A549 (cell line): ENCODE measurements at regions not wholly inside any gene's neighbourhood (a gene's known extent, or its start where the extent isn't known, plus 50 kb on each side); places are given as distances from the start of the nearest gene placed in this dataset.

ENCODE experiments used
- ATAC-seq, 2 experiments: fragments of 200-7000 bp in 1 of 2; fragments of >200 bp in 1 of 2; cut with Nextera tagmentation in 1 of 2; cut with Tn5 transposase in 1 of 2; 3 replicates each; pipeline versions ENCODE4 v1.8.0 to v1.9.1; 2018 to 2020; ENCODE audit warnings: mild to moderate bottlenecking in 1 of 2, moderate library complexity in 1 of 2
- CTCF ChIA-PET: fragments of 300-600 bp; sonication (Branson Sonifier 250); formaldehyde crosslinking; extraction: SDS; loops from one replicate; lab custom pipeline; 2021; ENCODE audit warnings: antibody characterized with exemption, inconsistent platforms; lab: Yijun Ruan, JAX
- POLR2A ChIA-PET: fragments of 350-600 bp; formaldehyde crosslinking; extraction: SDS; loops from one replicate; lab custom pipeline; 2021; ENCODE audit warnings: antibody characterized with exemption, inconsistent platforms; lab: Yijun Ruan, JAX
- DNase-seq, 2 experiments: peaks; one replicate each; pipeline versions ENCODE4 v3.0.0 to v3.0.0-alpha.2; 2011 to 2016; ENCODE audit warnings: low read depth in 1 of 2, low spot score in 1 of 2
- FAIRE-seq: peaks from 2 replicates; lab custom pipeline; 2011; peaks lifted over from hg19 to GRCh38; lab: Jason Lieb, UNC
- H3K27ac ChIP-seq, 2 experiments: fragments of >200 bp; sonication (Bioruptor Twin); formaldehyde crosslinking; 3 replicates each; pipeline ENCODE4 v1.5.1; 2016 to 2017
- H3K4me1 ChIP-seq: fragments of >200 bp; sonication (Bioruptor Twin); formaldehyde crosslinking; 3 replicates; pipeline ENCODE4 v1.6.1; 2016
- H3K4me2 ChIP-seq: fragments of >200 bp; sonication (Bioruptor Twin); formaldehyde crosslinking; 3 replicates; pipeline ENCODE4 v1.6.1; 2016
- H3K4me3 ChIP-seq: fragments of >200 bp; sonication (Bioruptor Twin); formaldehyde crosslinking; 3 replicates; pipeline ENCODE4 v1.5.1; 2016
- H3K9me3 ChIP-seq: fragments of >200 bp; sonication (Bioruptor Twin); formaldehyde crosslinking; 3 replicates; pipeline ENCODE4 v1.6.1; 2016
- BHLHE40 ChIP-seq: IDR thresholded peaks from 2 replicates; pipeline ENCODE4 v1.6.1; 2012; ENCODE audit warnings: low read depth, low read length, inconsistent platforms
- CHD2 ChIP-seq: fragments of 150-350 bp; IDR thresholded peaks from 2 replicates; pipeline ENCODE4 v1.6.1; 2014; ENCODE audit warnings: low read length; ENCODE audit not compliant: partially characterized antibody
- CHD4 ChIP-seq: fragments of 200-600 bp; sonication (generic); IDR thresholded peaks from 2 replicates; pipeline ENCODE4 v1.6.1; 2016; ENCODE audit warnings: antibody characterized with exemption, mild to moderate bottlenecking, borderline replicate concordance
- EHMT2 ChIP-seq: fragments of 200-600 bp; sonication (generic); IDR thresholded peaks from 2 replicates; pipeline ENCODE4 v1.6.1; 2016; ENCODE audit warnings: antibody characterized with exemption, low read depth, mild to moderate bottlenecking, moderate library complexity
- FOSB ChIP-seq: fragments of 250-450 bp; sonication (Bioruptor Pico); IDR thresholded peaks from 2 replicates; pipeline ENCODE4 v1.5.0; 2020; ENCODE audit warnings: mild to moderate bottlenecking, moderate library complexity
- FOXS1 ChIP-seq: fragments of 250-450 bp; sonication (Bioruptor Pico); IDR thresholded peaks from 2 replicates; pipeline ENCODE4 v1.5.0; 2020; ENCODE audit warnings: mild to moderate bottlenecking, moderate library complexity
- HDAC2 ChIP-seq: fragments of 200-600 bp; sonication (generic); IDR thresholded peaks from 2 replicates; pipeline ENCODE4 v1.6.1; 2016
- HMGXB4 ChIP-seq: fragments of 250-450 bp; sonication (Bioruptor Pico); IDR thresholded peaks from 2 replicates; pipeline ENCODE4 v1.5.0; 2021; ENCODE audit warnings: mild to moderate bottlenecking, moderate library complexity, borderline replicate concordance
- HOXB13 ChIP-seq: fragments of 250-450 bp; sonication (Bioruptor Pico); IDR thresholded peaks from 2 replicates; pipeline ENCODE4 v1.5.0; 2020; ENCODE audit warnings: low read depth, mild to moderate bottlenecking, moderate library complexity
- HOXB5 ChIP-seq: fragments of 250-450 bp; sonication (Bioruptor Pico); IDR thresholded peaks from 2 replicates; pipeline ENCODE4 v1.5.0; 2020; ENCODE audit warnings: mild to moderate bottlenecking, moderate library complexity
- KDM1A ChIP-seq: fragments of 200-600 bp; sonication (generic); IDR thresholded peaks from 2 replicates; pipeline ENCODE4 v1.6.1; 2016; ENCODE audit warnings: low read depth, mild to moderate bottlenecking
- MAFK ChIP-seq: fragments of 450-650 bp; IDR thresholded peaks from 2 replicates; pipeline ENCODE4 v1.6.1; 2014; ENCODE audit not compliant: partially characterized antibody
- MAX ChIP-seq: IDR thresholded peaks from 2 replicates; pipeline ENCODE4 v1.6.1; 2012
- NFE2L2 ChIP-seq: fragments of 150-350 bp; conservative IDR thresholded peaks from 2 replicates; pipeline ENCODE4 v1.6.1; 2014; ENCODE audit warnings: low read length
- PHF8 ChIP-seq: fragments of 200-600 bp; sonication (generic); IDR thresholded peaks from 2 replicates; pipeline ENCODE4 v1.6.1; 2016; ENCODE audit warnings: low read depth, mild to moderate bottlenecking, antibody characterized with exemption, moderate library complexity, borderline replicate concordance
- POLR2A ChIP-seq: IDR thresholded peaks from 2 replicates; pipeline ENCODE4 v1.6.1; 2012; ENCODE audit warnings: mild to moderate bottlenecking, low read length
- POLR2AphosphoS2 ChIP-seq: conservative IDR thresholded peaks from 2 replicates; pipeline ENCODE4 v1.6.1; 2012; ENCODE audit warnings: low read length, improper control_type of control experiment, inconsistent platforms
- RAD21 ChIP-seq, 2 experiments: fragments of >200 bp in 1 of 2; sonication (Bioruptor Twin) in 1 of 2; formaldehyde crosslinking in 1 of 2; IDR thresholded peaks in 1 of 2; conservative IDR thresholded peaks in 1 of 2; 2 replicates in 1 of 2; 3 replicates in 1 of 2; pipeline ENCODE4 v1.6.1; 2012 to 2018; ENCODE audit warnings: inconsistent platforms in 1 of 2
- RARB ChIP-seq: fragments of 250-450 bp; sonication (Bioruptor Pico); IDR thresholded peaks from 2 replicates; pipeline ENCODE4 v1.8.0; 2021; ENCODE audit warnings: mild to moderate bottlenecking, moderate library complexity
- RCOR1 ChIP-seq: fragments of 150-350 bp; IDR thresholded peaks from 2 replicates; pipeline ENCODE4 v1.6.1; 2014; ENCODE audit warnings: antibody characterized with exemption, low read length, low read depth
- RNF2 ChIP-seq: fragments of 200-600 bp; sonication (generic); IDR thresholded peaks from 2 replicates; pipeline ENCODE4 v1.6.1; 2016; ENCODE audit warnings: low read depth, mild to moderate bottlenecking, antibody characterized with exemption, moderate library complexity, borderline replicate concordance
- ZC3H11A ChIP-seq: fragments of 450-650 bp; IDR thresholded peaks from 2 replicates; pipeline ENCODE4 v1.6.1; 2014; ENCODE audit warnings: antibody characterized with exemption, mild to moderate bottlenecking
- WGBS: methylation state at CpG from one replicate; pipeline ENCODE4 v1.1.6; 2017; ENCODE audit errors: missing lambda C conversion rate; 5-methylcytosine and 5-hydroxymethylcytosine counted together
- TF ChIP-seq, protein P1 (sequence below): fragments of 200-600 bp; sonication (generic); IDR thresholded peaks from 2 replicates; pipeline ENCODE4 v1.6.1; 2016; ENCODE audit warnings: antibody characterized with exemption, mild to moderate bottlenecking, moderate library complexity
- TF ChIP-seq, protein P2 (sequence below): IDR thresholded peaks from 2 replicates; pipeline ENCODE4 v1.6.1; 2012
- TF ChIP-seq, protein P3 (sequence below): fragments of >200 bp; sonication (Bioruptor Twin); formaldehyde crosslinking; IDR thresholded peaks from 2 replicates; pipeline ENCODE4 v1.6.1; 2016
- TF ChIP-seq, protein P4 (sequence below): fragments of >200 bp; sonication (Bioruptor Twin); formaldehyde crosslinking; IDR thresholded peaks from 3 replicates; pipeline ENCODE4 v1.5.1; 2016

GRCh38 chr20:11067359-11067758 is 393.6 kb upstream of the JAG1 start:
- H3K9me3 ChIP-seq: peaks cover 11% of the 10 kb centered on the region
- H3K4me2 ChIP-seq: no peak overlapping the region
- TF ChIP-seq NFE2L2: no peak
- TF ChIP-seq HOXB13 (CRISPR knock-in tag): no peak
- no peak for TF ChIP-seq BHLHE40
- no peak for TF ChIP-seq CHD4
- TF ChIP-seq RNF2: no peak
- TF ChIP-seq HMGXB4 (CRISPR knock-in tag): no peak
- no peak for TF ChIP-seq CHD2
- TF ChIP-seq FOXS1 (CRISPR knock-in tag): no peak
- TF ChIP-seq RAD21 (conservative IDR thresholded peaks at IDR 0.05 in 1 of 2, IDR thresholded peaks at IDR 0.05 in 1 of 2): no peak
- TF ChIP-seq PHF8: no peak
- TF ChIP-seq, protein P1, sequence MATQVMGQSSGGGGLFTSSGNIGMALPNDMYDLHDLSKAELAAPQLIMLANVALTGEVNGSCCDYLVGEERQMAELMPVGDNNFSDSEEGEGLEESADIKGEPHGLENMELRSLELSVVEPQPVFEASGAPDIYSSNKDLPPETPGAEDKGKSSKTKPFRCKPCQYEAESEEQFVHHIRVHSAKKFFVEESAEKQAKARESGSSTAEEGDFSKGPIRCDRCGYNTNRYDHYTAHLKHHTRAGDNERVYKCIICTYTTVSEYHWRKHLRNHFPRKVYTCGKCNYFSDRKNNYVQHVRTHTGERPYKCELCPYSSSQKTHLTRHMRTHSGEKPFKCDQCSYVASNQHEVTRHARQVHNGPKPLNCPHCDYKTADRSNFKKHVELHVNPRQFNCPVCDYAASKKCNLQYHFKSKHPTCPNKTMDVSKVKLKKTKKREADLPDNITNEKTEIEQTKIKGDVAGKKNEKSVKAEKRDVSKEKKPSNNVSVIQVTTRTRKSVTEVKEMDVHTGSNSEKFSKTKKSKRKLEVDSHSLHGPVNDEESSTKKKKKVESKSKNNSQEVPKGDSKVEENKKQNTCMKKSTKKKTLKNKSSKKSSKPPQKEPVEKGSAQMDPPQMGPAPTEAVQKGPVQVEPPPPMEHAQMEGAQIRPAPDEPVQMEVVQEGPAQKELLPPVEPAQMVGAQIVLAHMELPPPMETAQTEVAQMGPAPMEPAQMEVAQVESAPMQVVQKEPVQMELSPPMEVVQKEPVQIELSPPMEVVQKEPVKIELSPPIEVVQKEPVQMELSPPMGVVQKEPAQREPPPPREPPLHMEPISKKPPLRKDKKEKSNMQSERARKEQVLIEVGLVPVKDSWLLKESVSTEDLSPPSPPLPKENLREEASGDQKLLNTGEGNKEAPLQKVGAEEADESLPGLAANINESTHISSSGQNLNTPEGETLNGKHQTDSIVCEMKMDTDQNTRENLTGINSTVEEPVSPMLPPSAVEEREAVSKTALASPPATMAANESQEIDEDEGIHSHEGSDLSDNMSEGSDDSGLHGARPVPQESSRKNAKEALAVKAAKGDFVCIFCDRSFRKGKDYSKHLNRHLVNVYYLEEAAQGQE: no peak
- TF ChIP-seq, protein P2, sequence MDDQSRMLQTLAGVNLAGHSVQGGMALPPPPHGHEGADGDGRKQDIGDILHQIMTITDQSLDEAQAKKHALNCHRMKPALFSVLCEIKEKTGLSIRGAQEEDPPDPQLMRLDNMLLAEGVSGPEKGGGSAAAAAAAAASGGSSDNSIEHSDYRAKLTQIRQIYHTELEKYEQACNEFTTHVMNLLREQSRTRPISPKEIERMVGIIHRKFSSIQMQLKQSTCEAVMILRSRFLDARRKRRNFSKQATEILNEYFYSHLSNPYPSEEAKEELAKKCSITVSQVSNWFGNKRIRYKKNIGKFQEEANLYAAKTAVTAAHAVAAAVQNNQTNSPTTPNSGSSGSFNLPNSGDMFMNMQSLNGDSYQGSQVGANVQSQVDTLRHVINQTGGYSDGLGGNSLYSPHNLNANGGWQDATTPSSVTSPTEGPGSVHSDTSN: no peak
- TF ChIP-seq MAX: no peak
- TF ChIP-seq, protein P3, sequence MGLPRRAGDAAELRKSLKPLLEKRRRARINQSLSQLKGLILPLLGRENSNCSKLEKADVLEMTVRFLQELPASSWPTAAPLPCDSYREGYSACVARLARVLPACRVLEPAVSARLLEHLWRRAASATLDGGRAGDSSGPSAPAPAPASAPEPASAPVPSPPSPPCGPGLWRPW: no peak
- no peak for TF ChIP-seq HDAC2
- TF ChIP-seq POLR2A: no peak
- no peak for TF ChIP-seq MAFK
- no peak for TF ChIP-seq KDM1A
- TF ChIP-seq EHMT2: no peak
- no peak for ATAC-seq
- WGBS: 90% methylated on average over 1 of the region's 1 CpG
- CTCF ChIA-PET: no interaction called here
- no peak for FAIRE-seq
- H3K4me3 ChIP-seq: no peak overlapping the region
- POLR2A ChIA-PET: no interaction called here
- H3K4me1 ChIP-seq: no peaks in the 10 kb centered on the region
- no peak overlapping the region for H3K27ac ChIP-seq
- no peak for DNase-seq

DNA sequence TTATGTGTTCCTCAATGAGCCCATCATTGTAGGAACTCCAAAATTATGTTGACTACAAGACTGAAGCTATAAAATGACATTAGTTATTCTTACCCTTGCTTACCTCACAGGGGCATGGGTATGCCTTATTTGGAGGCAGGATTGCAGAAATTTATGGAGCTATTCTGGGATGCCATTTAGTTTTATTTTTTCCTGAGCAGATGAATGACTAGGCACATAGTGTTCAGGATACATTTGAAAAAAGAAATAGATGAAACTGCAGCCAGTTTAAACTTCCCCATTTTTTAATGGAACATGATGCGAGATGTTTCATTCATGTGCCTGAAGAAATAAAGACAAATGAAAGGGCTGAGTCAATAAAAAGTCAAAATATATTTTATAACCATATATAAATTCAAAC is 399.2 kb upstream of the JAG1 start:
- Histone ChIP-seq H3K4me2 (no peak overlapping the region), H3K9me3 (peaks cover 11% of the 10 kb centered on the region), H3K27ac (no peak overlapping the region), H3K4me3 (no peak overlapping the region), H3K4me1 (no peaks in the 10 kb centered on the region)
- ChIA-PET POLR2A (no interaction called here), CTCF (interaction anchor here (0.6 to 1.6 kb wide), 3 partner anchors 23 to 1476 kb away, joined by 3 to 4 read pairs (median 3); no protein-coding TSS in a partner anchor)
- ATAC-seq: no peak
- no peak for DNase-seq
- 98% methylated on average over 1 of the region's 1 CpG for WGBS
- FAIRE-seq: no peak
- no peak for TF ChIP-seq CHD4
- no peak for TF ChIP-seq HOXB5 (CRISPR knock-in tag)
- TF ChIP-seq, protein P2: no peak
- TF ChIP-seq POLR2AphosphoS2: no peak
- TF ChIP-seq BHLHE40: no peak
- no peak for TF ChIP-seq EHMT2
- TF ChIP-seq RCOR1: no peak
- no peak for TF ChIP-seq FOSB (CRISPR knock-in tag)
- no peak for TF ChIP-seq FOXS1 (CRISPR knock-in tag)
- no peak for TF ChIP-seq ZC3H11A
- no peak for TF ChIP-seq RARB
- TF ChIP-seq POLR2A: no peak
- TF ChIP-seq, protein P4, sequence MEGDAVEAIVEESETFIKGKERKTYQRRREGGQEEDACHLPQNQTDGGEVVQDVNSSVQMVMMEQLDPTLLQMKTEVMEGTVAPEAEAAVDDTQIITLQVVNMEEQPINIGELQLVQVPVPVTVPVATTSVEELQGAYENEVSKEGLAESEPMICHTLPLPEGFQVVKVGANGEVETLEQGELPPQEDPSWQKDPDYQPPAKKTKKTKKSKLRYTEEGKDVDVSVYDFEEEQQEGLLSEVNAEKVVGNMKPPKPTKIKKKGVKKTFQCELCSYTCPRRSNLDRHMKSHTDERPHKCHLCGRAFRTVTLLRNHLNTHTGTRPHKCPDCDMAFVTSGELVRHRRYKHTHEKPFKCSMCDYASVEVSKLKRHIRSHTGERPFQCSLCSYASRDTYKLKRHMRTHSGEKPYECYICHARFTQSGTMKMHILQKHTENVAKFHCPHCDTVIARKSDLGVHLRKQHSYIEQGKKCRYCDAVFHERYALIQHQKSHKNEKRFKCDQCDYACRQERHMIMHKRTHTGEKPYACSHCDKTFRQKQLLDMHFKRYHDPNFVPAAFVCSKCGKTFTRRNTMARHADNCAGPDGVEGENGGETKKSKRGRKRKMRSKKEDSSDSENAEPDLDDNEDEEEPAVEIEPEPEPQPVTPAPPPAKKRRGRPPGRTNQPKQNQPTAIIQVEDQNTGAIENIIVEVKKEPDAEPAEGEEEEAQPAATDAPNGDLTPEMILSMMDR: no peak
- TF ChIP-seq MAFK: no peak
